ENCODE measurements at regions not wholly inside any gene's neighbourhood (a gene's known extent, or its start where the extent isn't known, plus 50 kb on each side); places are given as distances from the start of the nearest gene placed in this dataset.

- DNase-seq (no peak), ATAC-seq (no peak), FAIRE-seq (no peak)
- Histone ChIP-seq H3K4me1 (no peaks in the 10 kb centered on the region), H3K9me3 (no peaks in the 10 kb centered on the region), H3K27me3 (peaks cover 0 to 6% (median 0%) of the 10 kb centered on the region in 4 donors), H3K4me3 (no peak overlapping the region), H3K27ac (no peak overlapping the region), H3K36me3 (no peaks in the 10 kb centered on the region)
- WGBS, 2 donors = 13% methylated on average over 1 of the region's 1 CpG
- TF ChIP-seq CTCF (IDR thresholded peaks at IDR 0.05) = no peak
- intact Hi-C loops (cut with DNase I) = no loop called here
These were observed 423.6 kb downstream of the HLX start for GRCh38 chr1:221302810-221303209.

GRCh38 chr1:221303623-221304022 lies 424.4 kb downstream of the HLX start:
- Histone ChIP-seq H3K9me3 (no peaks in the 10 kb centered on the region), H3K27ac (no peak overlapping the region), H3K36me3 (no peaks in the 10 kb centered on the region), H3K27me3 (peaks cover 0 to 6% (median 0%) of the 10 kb centered on the region in 4 donors), H3K4me3 (no peak overlapping the region), H3K4me1 (no peaks in the 10 kb centered on the region)
- FAIRE-seq (no peak), ATAC-seq (no peak), DNase-seq (no peak)
- TF ChIP-seq CTCF (IDR thresholded peaks at IDR 0.05) = no peak
- 42 to 46% methylated on average over 1 of the region's 1 CpG for WGBS, 2 donors
- intact Hi-C loops (cut with DNase I) = no loop called here

GRCh38 chr1:221306239-221306638 lies 427.0 kb downstream of the HLX start:
- 80 to 83% methylated on average over 5 of the region's 5 CpGs for WGBS, 2 donors
- no peak for TF ChIP-seq CTCF (IDR thresholded peaks at IDR 0.05)
- Histone ChIP-seq H3K9me3 (no peaks in the 10 kb centered on the region), H3K27ac (no peak overlapping the region), H3K4me1 (no peaks in the 10 kb centered on the region), H3K27me3 (peaks cover 0 to 4% (median 0%) of the 10 kb centered on the region in 4 donors), H3K4me3 (no peak overlapping the region), H3K36me3 (no peaks in the 10 kb centered on the region)
- no peak for ATAC-seq
- intact Hi-C loops (cut with DNase I) = no loop called here
- no peak for FAIRE-seq
- DNase-seq = no peak

GRCh38 chr1:221308534-221309511 lies 429.6 kb downstream of the HLX start:
- 72 to 75% methylated on average over 10 of the region's 10 CpGs for WGBS, 2 donors
- Histone ChIP-seq H3K27me3 (no peaks in the 10 kb centered on the region), H3K36me3 (no peaks in the 10 kb centered on the region), H3K4me3 (no peak overlapping the region), H3K4me1 (no peaks in the 10 kb centered on the region), H3K27ac (no peak overlapping the region), H3K9me3 (no peaks in the 10 kb centered on the region)
- intact Hi-C loops (cut with DNase I) = no loop called here
- ATAC-seq (no peak), FAIRE-seq (no peak), DNase-seq (no peak)
- no peak for TF ChIP-seq CTCF (IDR thresholded peaks at IDR 0.05)

GRCh38 chr1:221309723-221310122 lies 430.5 kb downstream of the HLX start:
- Histone ChIP-seq H3K4me3 (no peak overlapping the region), H3K9me3 (no peaks in the 10 kb centered on the region), H3K27me3 (no peaks in the 10 kb centered on the region), H3K27ac (no peak overlapping the region), H3K36me3 (no peaks in the 10 kb centered on the region), H3K4me1 (no peaks in the 10 kb centered on the region)
- intact Hi-C loops (cut with DNase I) = no loop called here
- ATAC-seq (no peak), FAIRE-seq (no peak), DNase-seq (no peak)
- WGBS, 2 donors = 17 to 30% methylated on average over 1 of the region's 1 CpG
- TF ChIP-seq CTCF (IDR thresholded peaks at IDR 0.05) = no peak
